ENCODE measurements at regions not wholly inside any gene's neighbourhood (a gene's known extent, or its start where the extent isn't known, plus 50 kb on each side); places are given as distances from the start of the nearest gene placed in this dataset.

GRCh38 chr2:56709181-56709580 lies 525.4 kb downstream of the CCDC85A start:
- Histone ChIP-seq H3K4me1 (peaks cover 2% of the 10 kb centered on the region), H3K27me3 (ENCODE audit: insufficient read depth in 3 of 3, low read length in 2 of 3) (no peaks in the 10 kb centered on the region), H3K27ac (no peak overlapping the region), H3K4me3 (no peak overlapping the region), H3K9me3 (no peaks in the 10 kb centered on the region), H3K36me3 (ENCODE audit: insufficient read depth in 1 of 2, low read depth in 1 of 2) (no peaks in the 10 kb centered on the region)
- 72 to 76% (median 72%) methylated on average over 3 of the region's 3 CpGs for WGBS, 3 donors
- intact Hi-C loops (cut with DNase I) = no loop called here
- ATAC-seq (no peak), DNase-seq (no peak)
- no peak for TF ChIP-seq CTCF (IDR thresholded peaks at IDR 0.05)

GRCh38 chr2:56713161-56713676 lies 529.4 kb downstream of the CCDC85A start:
- intact Hi-C loops (cut with DNase I) = no loop called here
- WGBS, 3 donors = 46 to 51% (median 46%) methylated on average over 5 of the region's 5 CpGs
- Histone ChIP-seq H3K27me3 (ENCODE audit: insufficient read depth in 3 of 3, low read length in 2 of 3) (no peaks in the 10 kb centered on the region), H3K4me1 (no peaks in the 10 kb centered on the region), H3K36me3 (ENCODE audit: insufficient read depth in 1 of 2, low read depth in 1 of 2) (no peaks in the 10 kb centered on the region), H3K27ac (no peak overlapping the region), H3K9me3 (no peaks in the 10 kb centered on the region), H3K4me3 (no peak overlapping the region)
- ATAC-seq = peak in 3 of 4 donors; percentile 53 to 74 (median 71)
- TF ChIP-seq CTCF (IDR thresholded peaks at IDR 0.05) = no peak
- no peak for DNase-seq

- Histone ChIP-seq H3K4me3 (no peak overlapping the region), H3K36me3 (ENCODE audit: insufficient read depth in 1 of 2, low read depth in 1 of 2) (no peaks in the 10 kb centered on the region), H3K27ac (no peak overlapping the region), H3K27me3 (ENCODE audit: insufficient read depth in 3 of 3, low read length in 2 of 3) (no peaks in the 10 kb centered on the region), H3K4me1 (no peaks in the 10 kb centered on the region), H3K9me3 (no peaks in the 10 kb centered on the region)
- peak in 1 of 4 donors; percentile 8 for ATAC-seq
- no peak for DNase-seq
- intact Hi-C loops (cut with DNase I) = no loop called here
- no peak for TF ChIP-seq CTCF (IDR thresholded peaks at IDR 0.05)
- 68 to 81% (median 80%) methylated on average over 1 of the region's 1 CpG for WGBS, 3 donors
Observed at GRCh38 chr2:56713978-56714377, 530.2 kb downstream of the CCDC85A start.

GRCh38 chr2:56714400-56714799 lies 530.6 kb downstream of the CCDC85A start:
- no peak for TF ChIP-seq CTCF (IDR thresholded peaks at IDR 0.05)
- Histone ChIP-seq H3K27me3 (ENCODE audit: insufficient read depth in 3 of 3, low read length in 2 of 3) (no peaks in the 10 kb centered on the region), H3K9me3 (no peaks in the 10 kb centered on the region), H3K36me3 (ENCODE audit: insufficient read depth in 1 of 2, low read depth in 1 of 2) (no peaks in the 10 kb centered on the region), H3K4me3 (no peak overlapping the region), H3K4me1 (no peaks in the 10 kb centered on the region), H3K27ac (no peak overlapping the region)
- DNase-seq (no peak), ATAC-seq (peak in 2 of 4 donors; percentile 42 to 65)
- 38 to 64% (median 51%) methylated on average over 7 of the region's 7 CpGs for WGBS, 3 donors
- intact Hi-C loops (cut with DNase I) = no loop called here

- Histone ChIP-seq H3K27ac (no peak overlapping the region), H3K4me1 (no peaks in the 10 kb centered on the region), H3K36me3 (ENCODE audit: insufficient read depth in 1 of 2, low read depth in 1 of 2) (no peaks in the 10 kb centered on the region), H3K9me3 (no peaks in the 10 kb centered on the region), H3K27me3 (ENCODE audit: insufficient read depth in 3 of 3, low read length in 2 of 3) (no peaks in the 10 kb centered on the region), H3K4me3 (no peak overlapping the region)
- TF ChIP-seq CTCF (IDR thresholded peaks at IDR 0.05) = no peak
- intact Hi-C loops (cut with DNase I) = no loop called here
- peak; percentile 21 to 89 (median 76) for ATAC-seq
- WGBS, 3 donors = 20 to 37% (median 30%) methylated on average over 3 of the region's 3 CpGs
- DNase-seq = peak in 1 of 2 donors; percentile 4
Observed at GRCh38 chr2:56715683-56716082, 531.9 kb downstream of the CCDC85A start.
